H9 (cell line): ENCODE measurements at regions not wholly inside any gene's neighbourhood (a gene's known extent, or its start where the extent isn't known, plus 50 kb on each side); places are given as distances from the start of the nearest gene placed in this dataset.

Source experiments
- DNase-seq: peaks from one replicate; pipeline ENCODE4 v3.0.0-alpha.2; 2017
- H2AFZ ChIP-seq: one replicate; pipeline ENCODE4 v1.6.1; 2013; ENCODE audit warnings: mild to moderate bottlenecking, low read length, control low read depth, moderate library complexity
- H2AK5ac ChIP-seq: 2 replicates; pipeline ENCODE4 v1.6.1; 2013; ENCODE audit warnings: low read length, control low read depth, mixed read lengths; ENCODE audit not compliant: insufficient read length
- H2BK120ac ChIP-seq: one replicate; pipeline ENCODE4 v1.6.1; 2013; ENCODE audit warnings: low read depth, mild to moderate bottlenecking, low read length, control low read depth, inconsistent platforms; ENCODE audit not compliant: poor library complexity, severe bottlenecking
- H2BK12ac ChIP-seq: 2 replicates; pipeline ENCODE4 v1.6.1; 2013; ENCODE audit warnings: low read length, control low read depth, mixed read lengths, low read depth; ENCODE audit not compliant: insufficient read length
- H2BK15ac ChIP-seq: 2 replicates; pipeline ENCODE4 v1.6.1; 2013; ENCODE audit warnings: low read depth, low read length, control low read depth
- H2BK20ac ChIP-seq: one replicate; pipeline ENCODE4 v1.6.1; 2013; ENCODE audit warnings: low read depth, mild to moderate bottlenecking, low read length, control low read depth, inconsistent platforms; ENCODE audit not compliant: poor library complexity, severe bottlenecking
- H2BK5ac ChIP-seq: 2 replicates; pipeline ENCODE4 v1.6.1; 2013; ENCODE audit warnings: low read length, control low read depth, mixed read lengths; ENCODE audit not compliant: insufficient read length
- H3K14ac ChIP-seq: 2 replicates; pipeline ENCODE4 v1.6.1; 2013; ENCODE audit warnings: low read length, control low read depth; ENCODE audit not compliant: insufficient read depth
- H3K18ac ChIP-seq: 2 replicates; pipeline ENCODE4 v1.6.1; 2013; ENCODE audit warnings: low read depth, mild to moderate bottlenecking, mixed read lengths, low read length, control low read depth; ENCODE audit not compliant: insufficient read length
- H3K23ac ChIP-seq: 2 replicates; pipeline ENCODE4 v1.6.1; 2013; ENCODE audit warnings: low read length, control low read depth, mixed read lengths, low read depth; ENCODE audit not compliant: insufficient read length
- H3K23me2 ChIP-seq: 2 replicates; pipeline ENCODE4 v1.6.1; 2013; ENCODE audit warnings: low read depth, mild to moderate bottlenecking, mixed read lengths, low read length, control low read depth; ENCODE audit not compliant: insufficient read length, poor library complexity, severe bottlenecking
- H3K27ac ChIP-seq: 2 replicates; pipeline ENCODE4 v1.5.1; 2013; ENCODE audit warnings: low read length, control low read depth, mixed read lengths, low read depth; ENCODE audit not compliant: insufficient read length
- H3K27me3 ChIP-seq: 2 replicates; pipeline ENCODE4 v1.6.1; 2013; ENCODE audit warnings: low read length, control low read depth, inconsistent platforms; ENCODE audit not compliant: insufficient read depth
- H3K4ac ChIP-seq: 2 replicates; pipeline ENCODE4 v1.6.1; 2013; ENCODE audit warnings: low read depth, mild to moderate bottlenecking, control low read depth, inconsistent platforms, low read length, moderate library complexity
- H3K4me1 ChIP-seq: 2 replicates; pipeline ENCODE4 v1.6.1; 2013; ENCODE audit warnings: low read length, control low read depth, inconsistent platforms; ENCODE audit not compliant: insufficient read depth
- H3K4me2 ChIP-seq: 2 replicates; pipeline ENCODE4 v1.6.1; 2013; ENCODE audit warnings: low read length, control low read depth, mixed read lengths; ENCODE audit not compliant: insufficient read length, insufficient read depth
- H3K56ac ChIP-seq: 2 replicates; pipeline ENCODE4 v1.6.1; 2013; ENCODE audit warnings: low read depth, mild to moderate bottlenecking, mixed read lengths, low read length, control low read depth; ENCODE audit not compliant: insufficient read length
- H3K79me1 ChIP-seq: 2 replicates; pipeline ENCODE4 v1.6.1; 2013; ENCODE audit warnings: low read depth, mild to moderate bottlenecking, moderate library complexity, low read length, control low read depth, inconsistent platforms; ENCODE audit not compliant: insufficient read depth, poor library complexity, severe bottlenecking
- H3K79me2 ChIP-seq: 2 replicates; pipeline ENCODE4 v1.6.1; 2013; ENCODE audit warnings: low read length, control low read depth, inconsistent platforms; ENCODE audit not compliant: insufficient read depth
- H3K9ac ChIP-seq: 2 replicates; pipeline ENCODE4 v1.6.1; 2013; ENCODE audit warnings: low read length, control low read depth, mixed read lengths; ENCODE audit not compliant: insufficient read length; ENCODE audit errors: extremely low read depth
- H3K9me3 ChIP-seq: one replicate; pipeline ENCODE4 v1.6.1; 2013; ENCODE audit warnings: low read depth, low read length, inconsistent platforms; ENCODE audit not compliant: control insufficient read depth
- H3T11ph ChIP-seq: one replicate; pipeline ENCODE4 v1.6.1; 2013; ENCODE audit warnings: mild to moderate bottlenecking, low read length, control low read depth, inconsistent platforms
- H4K20me1 ChIP-seq: one replicate; pipeline ENCODE4 v1.6.1; 2013; ENCODE audit not compliant: control insufficient read depth, insufficient read length, insufficient read depth
- H4K5ac ChIP-seq: 2 replicates; pipeline ENCODE4 v1.6.1; 2013; ENCODE audit warnings: low read depth, mild to moderate bottlenecking, mixed read lengths, low read length, control low read depth; ENCODE audit not compliant: insufficient read length
- H4K8ac ChIP-seq: replicated peaks from 2 replicates; pipeline ENCODE4 v1.6.1; 2013; ENCODE audit warnings: low read length, control low read depth, mixed read lengths, low read depth; ENCODE audit not compliant: insufficient read length
- H4K91ac ChIP-seq: 2 replicates; pipeline ENCODE4 v1.6.1; 2013; ENCODE audit warnings: low read depth, mild to moderate bottlenecking, moderate library complexity, mixed read lengths, low read length, control low read depth; ENCODE audit not compliant: insufficient read length
- H3K27ac Mint-ChIP-seq, 3 experiments: 2 replicates in 2 of 3; 3 replicates in 1 of 3; pipeline ENCODE4 v1.8.0; 2020 to 2021; ENCODE audit warnings: mixed read lengths in 3 of 3, mild to moderate bottlenecking in 1 of 3, moderate library complexity in 1 of 3
- H3K27me3 Mint-ChIP-seq: 2 replicates; pipeline ENCODE4 v1.8.0; 2021; ENCODE audit warnings: low read depth, mild to moderate bottlenecking, moderate library complexity, mixed read lengths
- H3K36me3 Mint-ChIP-seq, 3 experiments: 2 replicates in 2 of 3; 3 replicates in 1 of 3; pipeline ENCODE4 v1.8.0; 2020 to 2021; ENCODE audit warnings: low read depth in 3 of 3, mixed read lengths in 3 of 3; ENCODE audit not compliant: insufficient read depth in 1 of 3
- H3K4me1 Mint-ChIP-seq, 2 experiments: 2 replicates each; pipeline ENCODE4 v1.8.0; 2020; ENCODE audit warnings: mixed read lengths in 2 of 2
- H3K4me3 Mint-ChIP-seq, 2 experiments: 2 replicates in 1 of 2; 3 replicates in 1 of 2; pipeline ENCODE4 v1.8.0; 2020 to 2021; ENCODE audit warnings: mild to moderate bottlenecking in 2 of 2, mixed read lengths in 2 of 2, moderate library complexity in 1 of 2
- H3K9me3 Mint-ChIP-seq, 2 experiments: 2 replicates in 1 of 2; 3 replicates in 1 of 2; pipeline ENCODE4 v1.8.0; 2020; ENCODE audit warnings: mild to moderate bottlenecking in 2 of 2, mixed read lengths in 2 of 2, moderate library complexity in 1 of 2
- CTCF ChIP-seq: fragments of 200-600 bp; sonication (generic); conservative IDR thresholded peaks from 3 replicates; pipeline ENCODE4 v1.8.0; 2021; ENCODE audit warnings: antibody characterized with exemption, mild to moderate bottlenecking
- WGBS: extraction: QIAGEN DNeasy Blood & Tissue Kit; methylation state at CpG from one replicate; pipeline ENCODE4 v1.1.7; 2013; ENCODE audit warnings: missing lambda C conversion rate, low lambda C conversion rate, mixed read lengths; ENCODE audit not compliant: insufficient read length; ENCODE audit errors: extremely low coverage; 5-methylcytosine and 5-hydroxymethylcytosine counted together

GRCh38 chr11:116657842-116658825, 114.7 kb downstream of the BUD13 start:
- H3K27ac Mint-ChIP-seq = no peak overlapping the region; a peak in 1 of 7 replicates
- Histone ChIP-seq H2BK15ac (no peak overlapping the region), H3K4me2 (no peak overlapping the region), H2AFZ (no peak overlapping the region), H3K9ac (no peak overlapping the region), H3K79me1 (no peaks in the 10 kb centered on the region), H2AK5ac (no peak overlapping the region), H3K23me2 (no peaks in the 10 kb centered on the region), H4K8ac (no peak overlapping the region), H3K27me3 (no peaks in the 10 kb centered on the region), H3K27ac (no peak overlapping the region), H3K23ac (no peak overlapping the region), H2BK12ac (no peak overlapping the region), H3K56ac (no peak overlapping the region), H2BK20ac (no peak overlapping the region), H3K4ac (no peak overlapping the region), H3K4me1 (no peaks in the 10 kb centered on the region), H3K9me3 (peaks cover 6% of the 10 kb centered on the region), H3K18ac (no peak overlapping the region), H3T11ph (no peak overlapping the region), H3K79me2 (no peaks in the 10 kb centered on the region), H2BK120ac (no peak overlapping the region), H4K91ac (no peak overlapping the region), H4K5ac (no peak overlapping the region), H3K14ac (no peak overlapping the region), H2BK5ac (no peak overlapping the region), H4K20me1 (no peaks in the 10 kb centered on the region)
- WGBS = no CpG with 5 or more reads among the region's 11 CpGs
- peak; percentile 32; the same call in 1 of the 3 replicates for TF ChIP-seq CTCF
- peaks cover 0 to 10% (median 0%) of the 10 kb centered on the region in 3 experiments; a peak in 2 of 7 replicates for H3K36me3 Mint-ChIP-seq
- no peak overlapping the region for H3K4me3 Mint-ChIP-seq
- H3K27me3 Mint-ChIP-seq = peaks cover 23% of the 10 kb centered on the region
- DNase-seq = peak; percentile 29
- peaks cover 7 to 8% of the 10 kb centered on the region in 2 experiments for H3K4me1 Mint-ChIP-seq
- H3K9me3 Mint-ChIP-seq = peaks cover 6 to 8% of the 10 kb centered on the region in 2 experiments; a peak in 4 of 5 replicates
